22Rv1 (cell line): ENCODE measurements at regions not wholly inside any gene's neighbourhood (a gene's known extent, or its start where the extent isn't known, plus 50 kb on each side); places are given as distances from the start of the nearest gene placed in this dataset.

Experiments used
- H3K27ac ChIP-seq: fragments of 450-650 bp; 2 replicates; pipeline ENCODE4 v1.5.1; 2017
- CTCF ChIP-seq: fragments of 450-650 bp; IDR thresholded peaks from 2 replicates; pipeline ENCODE4 v1.5.1; 2017; ENCODE audit warnings: mild to moderate bottlenecking
- ZFX ChIP-seq: fragments of 450-650 bp; IDR thresholded peaks from 2 replicates; pipeline ENCODE4 v1.6.1; 2017; ENCODE audit warnings: antibody characterized with exemption, borderline replicate concordance

GRCh38 chr1:185681034-185681633 is 53.1 kb upstream of the HMCN1 start:
- H3K27ac ChIP-seq: no peak overlapping the region
- TF ChIP-seq ZFX: no peak
- TF ChIP-seq CTCF: peak; percentile 86

GRCh38 chr1:185680453-185680852 is 53.7 kb upstream of the HMCN1 start:
- TF ChIP-seq CTCF: no peak
- TF ChIP-seq ZFX: no peak
- no peak overlapping the region for H3K27ac ChIP-seq

GRCh38 chr1:185679220-185679619 is 55.0 kb upstream of the HMCN1 start:
- TF ChIP-seq ZFX (no peak), CTCF (no peak)
- no peak overlapping the region for H3K27ac ChIP-seq

- H3K27ac ChIP-seq: no peak overlapping the region
- TF ChIP-seq ZFX (no peak), CTCF (no peak)
Observed at GRCh38 chr1:185676969-185677368, 57.2 kb upstream of the HMCN1 start.

- H3K27ac ChIP-seq: no peak overlapping the region
- no peak for TF ChIP-seq CTCF
- no peak for TF ChIP-seq ZFX
Observed at GRCh38 chr1:185674201-185674600, 60.0 kb upstream of the HMCN1 start.

GRCh38 chr1:185672719-185673360 is 61.4 kb upstream of the HMCN1 start:
- TF ChIP-seq ZFX (no peak), CTCF (no peak)
- no peak overlapping the region for H3K27ac ChIP-seq

GRCh38 chr1:185670187-185670627 is 64.0 kb upstream of the HMCN1 start:
- no peak overlapping the region for H3K27ac ChIP-seq
- peak; percentile 65 for TF ChIP-seq CTCF
- no peak for TF ChIP-seq ZFX
